Transverse colon (tissue), 3 donors: ENCODE measurements at regions not wholly inside any gene's neighbourhood (a gene's known extent, or its start where the extent isn't known, plus 50 kb on each side); places are given as distances from the start of the nearest gene placed in this dataset.

Experiments
- EP300 ChIP-seq: sonication (generic); formaldehyde crosslinking; IDR thresholded peaks from one replicate; pipeline ENCODE4 v1.6.1; 2017; ENCODE audit warnings: antibody characterized with exemption, low read depth
- POLR2A ChIP-seq: fragments of 450-650 bp; IDR thresholded peaks from one replicate; pipeline ENCODE4 v1.6.1; 2016; ENCODE audit warnings: antibody characterized with exemption, mild to moderate bottlenecking, moderate library complexity
- TF ChIP-seq, protein P1 (sequence below), 5 experiments: fragments of 200-600 bp in 3 of 5; fragments of 450-650 bp in 2 of 5; sonication (generic) in 3 of 5; IDR thresholded peaks; 1 replicate in 2 of 5; 2 replicates in 3 of 5; pipeline ENCODE4 v1.5.1; 2016 to 2017; ENCODE audit warnings: antibody characterized with exemption in 5 of 5, inconsistent platforms in 3 of 5, mild to moderate bottlenecking in 2 of 5, moderate library complexity in 1 of 5

DNA sequence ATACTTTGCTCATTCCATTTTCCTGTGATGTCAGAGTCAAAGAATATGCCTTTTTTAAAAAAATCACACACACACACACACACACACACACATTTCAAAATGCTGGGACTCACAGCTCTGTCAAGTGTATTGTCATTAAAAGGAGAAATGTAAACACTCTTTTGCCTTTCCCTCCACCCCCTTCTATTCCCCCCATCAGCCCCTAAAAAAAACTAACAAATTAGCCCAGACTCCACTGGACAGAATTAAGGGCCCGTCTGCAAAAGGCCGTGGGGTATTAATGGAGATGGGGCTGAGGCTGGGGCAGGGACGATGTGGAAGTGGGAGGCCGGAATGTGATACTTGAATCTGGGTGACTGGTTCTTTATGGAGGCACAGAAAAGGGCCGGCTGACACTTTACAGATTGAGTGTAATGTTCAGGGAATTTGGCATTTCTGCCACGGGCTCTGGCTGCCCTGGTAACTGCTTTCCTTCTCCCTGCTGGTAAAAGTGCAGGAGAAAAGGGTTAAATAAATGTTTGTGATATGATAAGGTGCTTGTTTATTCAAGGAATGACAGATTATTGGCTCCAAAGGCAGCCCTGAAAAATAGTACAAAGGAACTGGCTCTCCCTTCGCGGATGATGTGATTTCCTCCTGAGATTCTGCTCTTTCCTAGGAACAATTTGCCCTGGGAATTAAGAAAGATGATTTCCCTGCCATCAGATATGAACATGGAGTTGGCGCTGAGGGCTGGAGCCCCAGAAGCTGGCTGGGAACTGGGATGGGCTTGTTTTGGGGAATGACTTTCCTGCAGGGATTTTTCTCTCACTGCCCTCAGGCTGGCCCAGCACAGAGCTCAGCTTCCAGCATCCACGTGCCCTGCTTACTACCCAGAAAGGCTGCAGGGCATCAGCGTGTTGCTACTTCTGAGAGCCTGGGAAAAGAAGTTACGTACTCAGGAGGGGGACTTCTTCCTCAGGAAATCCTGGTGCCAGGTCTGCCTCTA is 52.8 kb upstream of the CTAGE1 start:
- TF ChIP-seq, protein P1, sequence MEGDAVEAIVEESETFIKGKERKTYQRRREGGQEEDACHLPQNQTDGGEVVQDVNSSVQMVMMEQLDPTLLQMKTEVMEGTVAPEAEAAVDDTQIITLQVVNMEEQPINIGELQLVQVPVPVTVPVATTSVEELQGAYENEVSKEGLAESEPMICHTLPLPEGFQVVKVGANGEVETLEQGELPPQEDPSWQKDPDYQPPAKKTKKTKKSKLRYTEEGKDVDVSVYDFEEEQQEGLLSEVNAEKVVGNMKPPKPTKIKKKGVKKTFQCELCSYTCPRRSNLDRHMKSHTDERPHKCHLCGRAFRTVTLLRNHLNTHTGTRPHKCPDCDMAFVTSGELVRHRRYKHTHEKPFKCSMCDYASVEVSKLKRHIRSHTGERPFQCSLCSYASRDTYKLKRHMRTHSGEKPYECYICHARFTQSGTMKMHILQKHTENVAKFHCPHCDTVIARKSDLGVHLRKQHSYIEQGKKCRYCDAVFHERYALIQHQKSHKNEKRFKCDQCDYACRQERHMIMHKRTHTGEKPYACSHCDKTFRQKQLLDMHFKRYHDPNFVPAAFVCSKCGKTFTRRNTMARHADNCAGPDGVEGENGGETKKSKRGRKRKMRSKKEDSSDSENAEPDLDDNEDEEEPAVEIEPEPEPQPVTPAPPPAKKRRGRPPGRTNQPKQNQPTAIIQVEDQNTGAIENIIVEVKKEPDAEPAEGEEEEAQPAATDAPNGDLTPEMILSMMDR (IDR thresholded peaks at IDR 0.05) = no peak
- TF ChIP-seq POLR2A (no peak), EP300 (no peak)
